ENCODE measurements at regions not wholly inside any gene's neighbourhood (a gene's known extent, or its start where the extent isn't known, plus 50 kb on each side); places are given as distances from the start of the nearest gene placed in this dataset.

DNA sequence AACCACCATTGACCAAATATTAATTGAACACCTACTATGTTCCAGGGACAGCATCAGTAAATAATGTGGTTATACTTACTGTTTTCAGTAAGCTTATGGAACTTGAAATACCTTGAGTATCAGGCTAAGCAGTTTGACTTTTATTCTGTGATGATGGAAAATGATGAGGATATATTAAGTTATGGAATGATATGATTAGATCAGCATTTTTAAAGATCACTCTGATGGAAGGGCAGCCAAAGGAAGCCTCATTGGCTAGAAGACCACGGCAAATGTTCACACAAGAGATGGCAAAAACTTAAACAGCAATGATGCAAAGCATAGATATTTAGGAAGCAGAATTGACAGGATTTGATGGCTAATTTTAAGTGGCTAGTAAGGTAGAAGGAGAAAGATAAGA lies 266.9 kb upstream of the DPP10 start:
- ATAC-seq (ENCODE audit: insufficient read depth, low FRiP score) = no peak
- WGBS, 2 donors = 82 to 92% methylated on average over 1 of the region's 1 CpG
- TF ChIP-seq, protein P1, sequence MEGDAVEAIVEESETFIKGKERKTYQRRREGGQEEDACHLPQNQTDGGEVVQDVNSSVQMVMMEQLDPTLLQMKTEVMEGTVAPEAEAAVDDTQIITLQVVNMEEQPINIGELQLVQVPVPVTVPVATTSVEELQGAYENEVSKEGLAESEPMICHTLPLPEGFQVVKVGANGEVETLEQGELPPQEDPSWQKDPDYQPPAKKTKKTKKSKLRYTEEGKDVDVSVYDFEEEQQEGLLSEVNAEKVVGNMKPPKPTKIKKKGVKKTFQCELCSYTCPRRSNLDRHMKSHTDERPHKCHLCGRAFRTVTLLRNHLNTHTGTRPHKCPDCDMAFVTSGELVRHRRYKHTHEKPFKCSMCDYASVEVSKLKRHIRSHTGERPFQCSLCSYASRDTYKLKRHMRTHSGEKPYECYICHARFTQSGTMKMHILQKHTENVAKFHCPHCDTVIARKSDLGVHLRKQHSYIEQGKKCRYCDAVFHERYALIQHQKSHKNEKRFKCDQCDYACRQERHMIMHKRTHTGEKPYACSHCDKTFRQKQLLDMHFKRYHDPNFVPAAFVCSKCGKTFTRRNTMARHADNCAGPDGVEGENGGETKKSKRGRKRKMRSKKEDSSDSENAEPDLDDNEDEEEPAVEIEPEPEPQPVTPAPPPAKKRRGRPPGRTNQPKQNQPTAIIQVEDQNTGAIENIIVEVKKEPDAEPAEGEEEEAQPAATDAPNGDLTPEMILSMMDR (IDR thresholded peaks at IDR 0.05; ENCODE audit: control extremely low read depth, extremely low read depth) = no peak

DNA sequence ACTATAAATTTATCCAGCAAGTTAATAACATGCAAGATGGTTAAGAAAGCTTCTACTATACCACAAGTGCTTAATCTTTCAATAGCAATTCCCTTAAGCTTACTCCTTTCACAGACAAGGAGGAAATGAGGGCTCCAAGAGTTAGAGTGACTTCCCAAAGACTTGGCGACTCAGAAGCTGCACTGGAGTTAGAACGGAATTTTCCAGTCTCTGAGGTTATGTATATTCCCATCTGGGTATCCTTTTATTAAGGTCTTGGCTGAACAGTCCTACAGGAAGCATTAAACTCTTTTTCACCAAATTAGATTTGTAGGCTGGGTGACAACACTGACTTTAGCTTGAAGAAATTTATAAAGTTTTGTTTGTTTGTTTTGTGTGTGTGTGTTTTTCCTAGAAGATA lies 256.9 kb upstream of the DPP10 start:
- WGBS, 2 donors = 81 to 83% methylated on average over 2 of the region's 2 CpGs
- no peak overlapping the region for H3K4me3 ChIP-seq
- no peak overlapping the region for H3K9ac ChIP-seq (ENCODE audit: insufficient read depth in 1 of 2, low read length in 2 of 2)
- peaks cover 0 to 2% (median 0%) of the 10 kb centered on the region in 4 donors for H3K9me3 ChIP-seq (ENCODE audit: control insufficient read depth in 4 of 4, insufficient read depth in 3 of 4, low read length in 3 of 4)
- DNase-seq = peak in 1 of 3 donors; percentile 2
- no peaks in the 10 kb centered on the region for H3K4me1 ChIP-seq (ENCODE audit: control insufficient read depth in 5 of 5, insufficient read depth in 5 of 5, low read length in 5 of 5)
- no peak overlapping the region for H3K27ac ChIP-seq (ENCODE audit: low read depth in 1 of 2, low read length in 1 of 2)
- TF ChIP-seq, protein P1 (IDR thresholded peaks at IDR 0.05; ENCODE audit: control extremely low read depth, extremely low read depth) = no peak
- no peaks in the 10 kb centered on the region for H3K36me3 ChIP-seq (ENCODE audit: control insufficient read depth in 4 of 4, insufficient read depth in 4 of 4, low read length in 4 of 4)
- no peaks in the 10 kb centered on the region for H3K27me3 ChIP-seq (ENCODE audit: control insufficient read depth in 3 of 3, insufficient read depth in 3 of 3, low read length in 2 of 3)
- no peak for ATAC-seq (ENCODE audit: insufficient read depth, low FRiP score)

More for the DNA sequence above, 266.9 kb upstream of the DPP10 start:
- Histone ChIP-seq H3K27ac (ENCODE audit: low read depth in 1 of 2, low read length in 1 of 2) (no peak overlapping the region), H3K4me1 (ENCODE audit: control insufficient read depth in 5 of 5, insufficient read depth in 5 of 5, low read length in 5 of 5) (no peaks in the 10 kb centered on the region), H3K36me3 (ENCODE audit: control insufficient read depth in 4 of 4, insufficient read depth in 4 of 4, low read length in 4 of 4) (no peaks in the 10 kb centered on the region), H3K9ac (ENCODE audit: insufficient read depth in 1 of 2, low read length in 2 of 2) (no peak overlapping the region), H3K9me3 (ENCODE audit: control insufficient read depth in 4 of 4, insufficient read depth in 3 of 4, low read length in 3 of 4) (no peaks in the 10 kb centered on the region), H3K27me3 (ENCODE audit: control insufficient read depth in 3 of 3, insufficient read depth in 3 of 3, low read length in 2 of 3) (no peaks in the 10 kb centered on the region), H3K4me3 (no peak overlapping the region)
- DNase-seq = no peak

DNA sequence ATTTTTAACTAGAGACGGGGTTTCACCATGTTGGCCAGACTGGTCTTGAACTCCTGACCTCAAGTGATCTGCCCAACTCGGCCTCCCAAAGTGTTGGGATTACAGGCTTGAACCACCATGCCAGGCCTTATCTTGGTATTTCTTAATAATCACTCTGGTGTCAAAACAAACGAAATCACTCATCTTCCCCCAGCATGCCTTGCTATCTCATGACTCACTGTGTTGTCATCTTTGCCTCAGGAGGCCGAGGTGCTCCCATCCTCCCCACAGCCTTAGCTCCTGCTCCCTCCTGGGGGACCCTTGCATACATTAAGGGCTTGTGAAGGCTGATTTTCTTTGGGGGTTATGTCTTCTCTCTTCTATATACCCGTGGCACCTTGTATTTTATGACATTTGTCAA lies 250.1 kb upstream of the DPP10 start:
- no peaks in the 10 kb centered on the region for H3K27me3 ChIP-seq (ENCODE audit: control insufficient read depth in 3 of 3, insufficient read depth in 3 of 3, low read length in 2 of 3)
- peaks cover 0 to 2% (median 0%) of the 10 kb centered on the region in 4 donors for H3K9me3 ChIP-seq (ENCODE audit: control insufficient read depth in 4 of 4, insufficient read depth in 3 of 4, low read length in 3 of 4)
- ATAC-seq (ENCODE audit: insufficient read depth, low FRiP score) (no peak), DNase-seq (no peak)
- H3K36me3 ChIP-seq (ENCODE audit: control insufficient read depth in 4 of 4, insufficient read depth in 4 of 4, low read length in 4 of 4) = no peaks in the 10 kb centered on the region
- WGBS, 2 donors = 65 to 77% methylated on average over 5 of the region's 5 CpGs
- no peaks in the 10 kb centered on the region for H3K4me1 ChIP-seq (ENCODE audit: control insufficient read depth in 5 of 5, insufficient read depth in 5 of 5, low read length in 5 of 5)
- no peak overlapping the region for H3K27ac ChIP-seq (ENCODE audit: low read depth in 1 of 2, low read length in 1 of 2)
- H3K4me3 ChIP-seq = no peak overlapping the region
- H3K9ac ChIP-seq (ENCODE audit: insufficient read depth in 1 of 2, low read length in 2 of 2) = no peak overlapping the region
- TF ChIP-seq, protein P1 (IDR thresholded peaks at IDR 0.05; ENCODE audit: control extremely low read depth, extremely low read depth) = no peak

DNA sequence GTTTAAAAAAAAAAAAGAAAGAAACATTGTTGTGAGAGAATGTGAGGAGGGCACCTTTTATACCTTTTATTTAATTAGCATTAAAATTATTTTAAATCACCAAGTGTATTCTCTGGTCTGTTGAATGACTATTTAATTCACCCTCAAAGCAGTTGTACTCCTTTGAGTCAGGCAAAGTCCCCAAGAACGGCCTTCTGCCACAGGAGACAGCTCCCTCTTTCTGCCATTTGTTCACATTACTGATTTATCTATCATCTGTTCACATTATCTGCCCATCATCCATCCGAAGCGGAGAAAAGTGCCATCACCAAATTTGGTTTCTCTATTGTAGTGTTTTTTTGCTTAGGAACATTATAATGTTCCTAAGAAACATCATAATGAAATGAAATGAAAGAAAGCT lies 240.7 kb upstream of the DPP10 start:
- Histone ChIP-seq H3K4me1 (ENCODE audit: control insufficient read depth in 5 of 5, insufficient read depth in 5 of 5, low read length in 5 of 5) (no peaks in the 10 kb centered on the region), H3K9me3 (ENCODE audit: control insufficient read depth in 4 of 4, insufficient read depth in 3 of 4, low read length in 3 of 4) (no peaks in the 10 kb centered on the region), H3K9ac (ENCODE audit: insufficient read depth in 1 of 2, low read length in 2 of 2) (no peak overlapping the region), H3K27me3 (ENCODE audit: control insufficient read depth in 3 of 3, insufficient read depth in 3 of 3, low read length in 2 of 3) (no peaks in the 10 kb centered on the region), H3K27ac (ENCODE audit: low read depth in 1 of 2, low read length in 1 of 2) (no peak overlapping the region), H3K4me3 (no peak overlapping the region), H3K36me3 (ENCODE audit: control insufficient read depth in 4 of 4, insufficient read depth in 4 of 4, low read length in 4 of 4) (no peaks in the 10 kb centered on the region)
- ATAC-seq (ENCODE audit: insufficient read depth, low FRiP score) = no peak
- DNase-seq = no peak
- 79 to 82% methylated on average over 3 of the region's 3 CpGs for WGBS, 2 donors
- TF ChIP-seq, protein P1 (IDR thresholded peaks at IDR 0.05; ENCODE audit: control extremely low read depth, extremely low read depth) = no peak

Measured in lung (tissue), 11 donors.